ENCODE measurements at regions not wholly inside any gene's neighbourhood (a gene's known extent, or its start where the extent isn't known, plus 50 kb on each side); places are given as distances from the start of the nearest gene placed in this dataset.

- Histone ChIP-seq H3K4me2 (ENCODE audit: unreplicated experiment) (no peak overlapping the region), H3K4me1 (ENCODE audit: insufficient read depth) (no peaks in the 10 kb centered on the region), H3K36me3 (ENCODE audit: low read depth) (no peaks in the 10 kb centered on the region), H3K27ac (no peak overlapping the region), H3K9me2 (ENCODE audit: insufficient read depth) (no peaks in the 10 kb centered on the region), H3K9me3 (ENCODE audit: low read depth) (no peaks in the 10 kb centered on the region), H3K27me3 (replicated peaks; ENCODE audit: insufficient read depth) (no peaks in the 10 kb centered on the region), H3K9ac (no peak overlapping the region), H3F3A (ENCODE audit: insufficient read depth) (no peaks in the 10 kb centered on the region), H4K20me1 (ENCODE audit: insufficient read depth) (no peaks in the 10 kb centered on the region), H3K79me2 (ENCODE audit: insufficient read depth) (no peaks in the 10 kb centered on the region), H3K4me3 (no peak overlapping the region), H2AFZ (no peak overlapping the region)
- TF ChIP-seq EZH2 (IDR thresholded peaks at IDR 0.05; ENCODE audit: insufficient read depth, poor library complexity, severe bottlenecking) (no peak), EZH2phosphoT487 (IDR thresholded peaks at IDR 0.05; ENCODE audit: insufficient read depth, low read depth) (no peak)
- DNase-seq = no peak
- 49 to 55% methylated on average over 9 of the region's 9 CpGs for WGBS, 2 experiments (ENCODE audit: low coverage in 1 of 2, low lambda C conversion rate in 2 of 2, missing lambda C conversion rate in 2 of 2)
- in situ Hi-C loops (cut with MboI) = no loop called here
These were observed 231.7 kb downstream of the CTTN start for GRCh38 chr11:70630068-70630467.

GRCh38 chr11:70630816-70631623 lies 232.7 kb downstream of the CTTN start:
- Histone ChIP-seq H3K4me1 (ENCODE audit: insufficient read depth) (no peaks in the 10 kb centered on the region), H3K9ac (no peak overlapping the region), H4K20me1 (ENCODE audit: insufficient read depth) (no peaks in the 10 kb centered on the region), H3K27ac (no peak overlapping the region), H3K4me3 (no peak overlapping the region), H2AFZ (no peak overlapping the region), H3K9me3 (ENCODE audit: low read depth) (no peaks in the 10 kb centered on the region), H3K27me3 (replicated peaks; ENCODE audit: insufficient read depth) (no peaks in the 10 kb centered on the region), H3K79me2 (ENCODE audit: insufficient read depth) (no peaks in the 10 kb centered on the region), H3K9me2 (ENCODE audit: insufficient read depth) (no peaks in the 10 kb centered on the region), H3F3A (ENCODE audit: insufficient read depth) (no peaks in the 10 kb centered on the region), H3K36me3 (ENCODE audit: low read depth) (no peaks in the 10 kb centered on the region), H3K4me2 (ENCODE audit: unreplicated experiment) (no peak overlapping the region)
- 59 to 60% methylated on average over 19 to 20 of the region's 20 CpGs for WGBS, 2 experiments (ENCODE audit: low coverage in 1 of 2, low lambda C conversion rate in 2 of 2, missing lambda C conversion rate in 2 of 2)
- no peak for TF ChIP-seq EZH2phosphoT487 (IDR thresholded peaks at IDR 0.05; ENCODE audit: insufficient read depth, low read depth)
- TF ChIP-seq EZH2 (IDR thresholded peaks at IDR 0.05; ENCODE audit: insufficient read depth, poor library complexity, severe bottlenecking) = no peak
- in situ Hi-C loops (cut with MboI) = no loop called here
- peak; percentile 7 for DNase-seq

GRCh38 chr11:70631624-70632047 lies 233.3 kb downstream of the CTTN start:
- DNase-seq = no peak
- Histone ChIP-seq H3K4me1 (ENCODE audit: insufficient read depth) (no peaks in the 10 kb centered on the region), H3K36me3 (ENCODE audit: low read depth) (no peaks in the 10 kb centered on the region), H3K27ac (no peak overlapping the region), H3K4me3 (no peak overlapping the region), H3F3A (ENCODE audit: insufficient read depth) (no peaks in the 10 kb centered on the region), H3K79me2 (ENCODE audit: insufficient read depth) (no peaks in the 10 kb centered on the region), H2AFZ (no peak overlapping the region), H3K27me3 (replicated peaks; ENCODE audit: insufficient read depth) (no peaks in the 10 kb centered on the region), H3K9me2 (ENCODE audit: insufficient read depth) (no peaks in the 10 kb centered on the region), H3K9me3 (ENCODE audit: low read depth) (no peaks in the 10 kb centered on the region), H3K9ac (no peak overlapping the region), H3K4me2 (ENCODE audit: unreplicated experiment) (no peak overlapping the region), H4K20me1 (ENCODE audit: insufficient read depth) (no peaks in the 10 kb centered on the region)
- 51 to 59% methylated on average over 13 of the region's 13 CpGs for WGBS, 2 experiments (ENCODE audit: low coverage in 1 of 2, low lambda C conversion rate in 2 of 2, missing lambda C conversion rate in 2 of 2)
- in situ Hi-C loops (cut with MboI) = no loop called here
- no peak for TF ChIP-seq EZH2 (IDR thresholded peaks at IDR 0.05; ENCODE audit: insufficient read depth, poor library complexity, severe bottlenecking)
- TF ChIP-seq EZH2phosphoT487 (IDR thresholded peaks at IDR 0.05; ENCODE audit: insufficient read depth, low read depth) = no peak

GRCh38 chr11:70633610-70634009 lies 235.3 kb downstream of the CTTN start:
- Histone ChIP-seq H3K9me2 (ENCODE audit: insufficient read depth) (no peaks in the 10 kb centered on the region), H3K27ac (no peak overlapping the region), H3F3A (ENCODE audit: insufficient read depth) (no peaks in the 10 kb centered on the region), H3K4me1 (ENCODE audit: insufficient read depth) (no peaks in the 10 kb centered on the region), H3K4me3 (no peak overlapping the region), H3K9me3 (ENCODE audit: low read depth) (no peaks in the 10 kb centered on the region), H2AFZ (no peak overlapping the region), H3K27me3 (replicated peaks; ENCODE audit: insufficient read depth) (no peaks in the 10 kb centered on the region), H4K20me1 (ENCODE audit: insufficient read depth) (no peaks in the 10 kb centered on the region), H3K79me2 (ENCODE audit: insufficient read depth) (no peaks in the 10 kb centered on the region), H3K9ac (no peak overlapping the region), H3K4me2 (ENCODE audit: unreplicated experiment) (no peak overlapping the region), H3K36me3 (ENCODE audit: low read depth) (no peaks in the 10 kb centered on the region)
- TF ChIP-seq EZH2 (IDR thresholded peaks at IDR 0.05; ENCODE audit: insufficient read depth, poor library complexity, severe bottlenecking) (no peak), EZH2phosphoT487 (IDR thresholded peaks at IDR 0.05; ENCODE audit: insufficient read depth, low read depth) (no peak)
- in situ Hi-C loops (cut with MboI) = no loop called here
- no peak for DNase-seq
- 54 to 65% methylated on average over 7 of the region's 7 CpGs for WGBS, 2 experiments (ENCODE audit: low coverage in 1 of 2, low lambda C conversion rate in 2 of 2, missing lambda C conversion rate in 2 of 2)

All from GM23248 (cell line).